GDM1 (cell line): ENCODE measurements at regions not wholly inside any gene's neighbourhood (a gene's known extent, or its start where the extent isn't known, plus 50 kb on each side); places are given as distances from the start of the nearest gene placed in this dataset.
"Not testable (repeated sequence)": the region's sequence is repeated elsewhere in the genome, so short reads cannot be mapped to it uniquely, and the experiment has no call there.

ENCODE experiments used
- DNase-seq: peaks from one replicate; lab custom pipeline; 2025; lab: John Stamatoyannopoulos, UW

DNA sequence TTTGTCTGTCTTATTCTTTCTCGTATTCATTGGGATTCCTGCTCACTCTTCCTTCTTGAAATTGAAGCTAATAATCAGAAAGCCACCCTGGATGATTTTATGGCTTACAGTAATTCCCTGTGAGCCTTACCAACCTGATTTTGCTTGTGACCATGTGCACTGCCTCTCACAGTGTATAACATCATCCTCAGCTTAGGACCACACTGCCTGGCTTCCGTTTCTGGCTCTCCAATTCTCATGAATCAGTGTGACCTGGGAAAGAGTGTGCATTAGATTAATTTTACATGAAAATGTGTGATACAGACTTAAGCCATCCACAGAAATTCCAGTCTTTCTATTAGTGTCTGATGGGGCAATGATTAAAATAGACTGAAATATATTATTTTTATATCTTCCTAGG lies 126.8 kb upstream of the DMRT1 start:
- DNase-seq = no peak

DNA sequence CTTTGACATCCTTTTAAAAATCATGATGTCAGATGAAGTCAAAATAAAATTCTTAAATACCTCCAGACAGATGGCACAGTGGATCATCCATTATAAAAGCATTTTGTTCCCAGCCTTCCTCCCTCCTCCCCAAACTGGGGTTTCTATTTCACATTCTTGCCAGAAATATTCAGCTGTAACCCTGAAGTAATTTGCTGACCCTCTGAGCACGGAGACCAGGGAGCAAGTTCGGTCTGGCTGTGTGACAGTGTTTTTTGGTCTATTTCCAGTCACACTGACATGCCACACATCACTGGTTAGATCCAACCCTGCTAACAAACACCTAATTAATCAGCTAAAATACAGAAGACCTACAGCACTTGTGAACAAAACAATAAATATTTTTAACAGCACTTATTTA lies 126.2 kb upstream of the DMRT1 start:
- no peak for DNase-seq

DNA sequence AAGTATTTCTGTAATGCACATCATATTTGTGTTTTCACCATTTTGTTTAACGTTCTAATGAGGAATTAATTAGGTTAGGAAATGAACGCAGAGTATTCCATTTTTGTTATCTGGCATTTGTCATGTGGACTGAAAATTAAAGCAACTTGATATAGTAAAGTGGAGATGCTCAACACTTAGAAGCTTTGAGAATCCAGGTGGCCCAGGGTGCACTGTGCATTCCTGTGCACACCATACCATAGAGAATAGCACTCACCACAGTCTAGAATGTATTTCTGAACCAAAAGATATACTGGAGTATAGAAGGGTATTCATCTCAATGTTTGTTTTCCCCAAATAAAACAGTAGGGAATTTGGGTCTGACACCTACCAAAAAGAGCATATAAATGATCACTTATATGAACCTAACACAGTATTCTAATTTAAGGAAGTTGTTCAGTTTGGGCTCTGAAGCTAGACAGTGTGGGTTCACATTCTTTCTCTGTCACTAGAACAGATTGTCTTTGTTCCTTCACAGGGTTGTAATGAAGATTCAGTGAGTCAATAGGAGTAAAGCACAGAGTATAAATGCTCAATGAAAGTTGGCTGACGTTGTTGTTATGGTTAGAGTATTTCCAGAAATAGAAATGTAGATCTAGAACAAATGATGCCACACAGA lies 125.6 kb upstream of the DMRT1 start:
- DNase-seq = no peak

DNA sequence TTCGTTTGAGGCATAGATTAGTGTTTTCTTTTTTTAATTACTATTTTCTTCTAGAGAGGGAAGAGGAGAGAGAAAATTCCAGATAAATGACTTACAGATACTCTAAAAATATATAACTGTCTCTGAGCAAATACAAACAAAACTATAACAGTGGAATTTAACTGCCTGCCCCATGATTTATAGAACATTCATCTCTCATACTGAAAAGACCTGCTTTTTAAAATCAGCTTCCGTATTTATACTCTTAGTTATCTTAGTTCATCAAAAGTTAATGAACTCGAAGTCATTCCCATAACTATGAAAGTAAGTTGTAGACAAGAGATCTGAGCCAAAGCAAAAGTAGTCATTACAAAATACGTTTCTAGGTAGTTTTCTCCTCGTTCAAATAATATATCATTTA lies 123.8 kb upstream of the DMRT1 start:
- no peak for DNase-seq

DNA sequence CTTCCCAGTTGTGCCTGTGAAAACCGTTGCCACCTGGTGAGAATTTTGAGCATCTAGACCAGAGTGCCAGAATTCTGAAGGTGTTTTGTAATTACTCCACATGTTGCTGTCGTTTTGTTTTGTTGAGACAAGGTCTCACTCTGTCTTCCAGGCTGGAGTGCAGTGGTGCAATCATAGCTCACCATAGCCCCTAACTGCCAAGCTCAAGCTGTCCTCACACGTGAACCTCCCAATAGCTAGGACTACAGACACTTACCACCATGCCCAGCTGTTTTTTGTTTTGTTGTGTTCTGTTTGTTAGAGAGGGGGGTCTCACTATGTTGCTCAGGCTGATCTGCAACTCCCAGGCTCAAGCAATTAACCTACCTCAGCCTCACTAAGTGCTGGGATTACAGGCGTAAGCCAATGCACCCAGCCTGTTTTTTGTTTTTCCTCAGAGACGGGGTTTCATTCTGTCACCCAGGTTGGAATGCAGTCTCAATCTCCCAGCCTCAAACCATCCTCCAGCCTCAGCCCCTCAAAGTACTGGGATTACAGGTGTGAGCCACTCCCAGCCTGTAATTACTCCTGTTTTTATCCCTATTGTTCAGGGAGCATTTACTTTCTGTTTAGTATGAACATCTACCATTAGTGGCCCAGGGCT lies 121.1 kb upstream of the DMRT1 start:
- no peak for DNase-seq

DNA sequence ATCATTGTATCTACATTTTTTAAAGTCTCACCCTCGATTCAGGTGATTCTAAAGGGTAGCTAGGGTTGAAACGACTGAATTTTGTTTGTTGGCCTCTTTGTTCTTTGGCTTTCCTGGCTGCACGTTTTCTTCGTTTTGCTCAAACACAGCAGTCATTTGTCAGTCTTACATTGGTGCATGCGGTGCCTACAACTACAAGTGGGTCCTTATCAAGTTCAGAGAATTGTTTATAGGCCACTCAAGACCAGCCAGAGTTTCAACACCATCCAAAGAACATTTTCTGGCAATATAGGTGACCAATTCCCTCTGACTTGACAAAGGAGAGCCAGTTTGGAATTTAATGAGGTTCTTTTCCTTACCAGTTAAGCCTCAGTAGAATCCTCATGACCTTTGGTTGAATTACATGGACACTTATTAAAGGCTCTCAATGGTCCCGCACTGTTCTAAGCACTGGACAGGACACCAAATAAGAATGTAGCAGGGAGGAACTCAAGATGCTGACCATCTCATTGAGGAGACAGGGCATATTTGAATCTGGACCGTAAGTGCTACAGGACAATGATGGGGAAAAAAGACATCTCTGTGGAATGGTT lies 119.0 kb upstream of the DMRT1 start:
- DNase-seq = no peak

DNA sequence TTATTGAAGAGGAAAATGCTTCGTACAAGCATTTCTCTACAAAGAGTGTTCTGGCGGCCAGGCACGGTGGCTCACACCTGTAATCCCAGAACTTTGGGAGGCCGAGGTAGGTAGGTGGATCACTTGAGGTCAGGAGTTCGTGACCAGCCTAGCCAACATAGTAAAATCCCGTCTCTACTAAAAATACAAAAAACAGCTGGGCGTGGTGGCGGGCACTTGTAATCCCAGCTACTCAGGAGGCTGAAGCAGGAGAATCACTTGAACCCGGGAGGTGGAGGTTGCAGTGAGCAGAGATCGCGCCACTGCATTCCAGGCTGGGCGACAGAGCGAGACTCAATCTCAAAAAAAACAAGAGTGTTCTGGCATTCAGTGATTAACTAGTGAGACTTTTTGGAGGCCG lies 117.0 kb upstream of the DMRT1 start:
- DNase-seq = not testable (repeated sequence)

DNA sequence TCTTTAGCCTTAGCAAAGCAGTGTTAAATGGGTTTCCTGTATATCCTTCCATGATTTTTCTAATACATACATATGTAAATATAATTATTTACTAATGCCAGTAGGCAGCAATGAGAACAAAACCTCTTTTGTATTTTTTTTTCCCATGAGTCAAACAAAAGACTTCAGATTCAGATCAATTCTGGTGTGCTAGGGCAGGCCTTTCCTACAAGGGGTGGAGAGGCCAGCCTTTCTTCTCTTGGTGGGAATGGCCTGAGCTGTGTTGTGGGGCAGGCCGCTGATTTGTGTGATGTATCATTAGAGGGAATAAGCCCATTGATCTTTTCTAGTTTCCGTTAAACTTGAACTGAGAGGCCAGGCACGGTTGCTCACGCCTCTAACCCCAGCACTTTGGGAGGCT lies 115.5 kb upstream of the DMRT1 start:
- no peak for DNase-seq

DNA sequence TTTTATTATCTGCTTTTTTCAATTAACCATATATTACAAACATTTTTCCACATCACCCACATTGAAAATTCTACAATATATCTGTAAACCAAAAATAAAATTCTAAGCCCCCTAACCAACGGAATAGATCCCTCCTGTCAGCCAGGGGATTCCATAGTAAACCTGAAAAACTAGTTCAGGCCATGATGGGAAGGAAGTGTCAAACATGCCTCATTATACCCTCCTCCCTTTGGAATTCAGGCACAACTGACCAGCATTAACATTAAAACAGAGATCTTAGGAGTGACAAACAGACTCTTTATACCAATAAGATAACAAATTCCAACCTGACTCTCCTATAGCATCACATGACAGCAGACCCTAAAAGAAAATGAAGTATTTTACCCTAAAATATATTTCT lies 113.7 kb upstream of the DMRT1 start:
- DNase-seq = no peak

DNA sequence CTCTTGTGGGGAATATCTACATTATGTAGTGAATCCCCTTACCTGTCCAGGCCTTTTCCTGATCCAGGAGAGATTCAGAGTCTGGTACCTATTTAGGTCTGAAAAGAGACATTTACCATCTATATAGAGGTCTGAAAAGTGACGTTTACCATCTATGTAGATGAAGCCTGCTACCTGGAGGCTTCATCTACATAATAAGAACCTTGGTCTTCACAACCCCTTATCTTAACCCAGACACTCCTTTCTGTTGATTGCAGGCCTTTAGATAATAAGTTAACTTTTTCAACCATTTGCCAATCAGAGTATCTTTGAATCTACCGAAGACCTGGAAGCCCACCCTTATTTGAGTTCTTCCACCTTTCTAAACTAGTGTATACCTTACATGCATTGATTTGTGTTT lies 113.0 kb upstream of the DMRT1 start:
- no peak for DNase-seq

DNA sequence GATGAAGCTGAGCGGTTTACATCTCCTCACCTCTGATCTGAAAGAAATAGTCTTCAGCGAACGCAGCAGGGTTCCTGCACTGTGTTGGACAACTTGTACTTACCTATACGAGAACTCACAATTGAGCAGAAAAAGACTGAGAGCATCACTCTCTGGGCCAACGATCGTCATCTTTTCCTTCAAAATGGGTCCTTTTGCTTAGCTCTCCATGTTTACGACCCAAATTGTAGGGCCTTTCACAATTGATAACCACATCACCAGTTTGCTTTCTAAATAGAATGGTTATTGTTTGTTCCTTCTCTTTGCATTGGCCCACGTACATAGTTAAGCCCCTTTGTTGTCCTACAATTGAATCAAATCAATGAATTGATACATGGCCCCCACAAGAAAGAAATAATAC lies 110.0 kb upstream of the DMRT1 start:
- no peak for DNase-seq

DNA sequence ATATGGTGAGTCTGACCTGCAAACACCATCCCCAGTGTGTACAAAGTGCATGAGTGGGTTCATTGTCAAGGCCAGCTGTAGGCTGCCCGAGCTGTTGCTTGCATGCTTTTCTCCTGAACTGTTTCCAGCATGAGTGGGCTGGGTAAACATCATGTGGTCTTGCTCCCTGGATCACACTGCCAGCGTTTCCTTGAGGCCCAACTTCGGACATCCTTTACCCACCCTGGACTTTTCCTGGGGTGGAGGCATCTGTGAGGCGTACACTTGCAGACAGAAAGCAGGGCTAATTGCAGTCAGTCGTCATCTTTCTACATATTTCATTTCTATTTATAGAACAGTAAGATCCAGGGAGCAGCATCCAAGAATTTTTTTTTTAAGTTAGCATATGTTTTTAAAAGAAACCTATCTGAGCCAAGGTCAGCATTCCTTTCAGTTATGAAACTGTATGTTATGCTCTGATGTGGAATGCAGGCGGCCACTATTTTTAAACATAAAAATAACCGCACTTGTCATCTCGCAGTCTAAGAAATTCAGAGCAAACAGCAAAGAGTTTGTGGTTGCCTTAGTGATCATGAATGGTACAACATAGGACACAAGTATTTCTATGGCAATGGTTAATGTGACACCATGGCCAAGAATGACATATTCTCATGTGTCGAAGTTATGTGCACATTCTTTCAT lies 106.5 kb upstream of the DMRT1 start:
- DNase-seq = no peak

DNA sequence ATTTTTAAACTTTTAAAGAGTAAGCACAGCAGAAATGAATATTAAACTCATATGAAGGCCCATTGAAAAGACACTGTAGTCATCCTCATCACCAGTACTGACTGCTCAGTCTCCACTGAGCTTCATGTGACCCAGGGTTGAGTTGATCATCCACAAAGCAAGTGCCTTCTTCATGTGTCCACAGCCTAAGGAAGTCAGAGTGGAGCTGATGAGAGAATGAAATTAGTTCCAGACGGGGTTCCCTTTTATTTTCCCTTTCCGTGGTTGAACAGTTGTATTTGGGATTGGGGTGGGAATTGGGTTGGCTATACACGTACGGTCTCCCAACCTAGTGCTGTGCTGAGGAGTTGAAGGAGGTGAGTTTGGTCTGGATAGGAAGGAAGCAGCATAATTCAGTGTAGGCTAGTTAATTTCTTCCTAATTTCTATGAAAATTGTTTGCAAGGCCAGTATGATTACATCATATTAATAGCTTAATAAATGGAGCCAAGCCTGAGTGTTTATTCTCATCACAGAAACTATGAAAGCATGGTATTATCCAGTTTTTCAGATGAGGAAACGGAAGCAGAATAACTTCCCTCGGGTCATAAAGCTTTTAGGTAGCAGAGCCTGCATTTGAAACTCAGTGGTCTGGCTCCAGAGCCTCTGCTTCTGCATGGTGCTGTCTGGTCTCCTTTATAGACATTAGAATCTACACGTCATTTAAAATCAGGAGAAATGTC lies 103.9 kb upstream of the DMRT1 start:
- no peak for DNase-seq

DNA sequence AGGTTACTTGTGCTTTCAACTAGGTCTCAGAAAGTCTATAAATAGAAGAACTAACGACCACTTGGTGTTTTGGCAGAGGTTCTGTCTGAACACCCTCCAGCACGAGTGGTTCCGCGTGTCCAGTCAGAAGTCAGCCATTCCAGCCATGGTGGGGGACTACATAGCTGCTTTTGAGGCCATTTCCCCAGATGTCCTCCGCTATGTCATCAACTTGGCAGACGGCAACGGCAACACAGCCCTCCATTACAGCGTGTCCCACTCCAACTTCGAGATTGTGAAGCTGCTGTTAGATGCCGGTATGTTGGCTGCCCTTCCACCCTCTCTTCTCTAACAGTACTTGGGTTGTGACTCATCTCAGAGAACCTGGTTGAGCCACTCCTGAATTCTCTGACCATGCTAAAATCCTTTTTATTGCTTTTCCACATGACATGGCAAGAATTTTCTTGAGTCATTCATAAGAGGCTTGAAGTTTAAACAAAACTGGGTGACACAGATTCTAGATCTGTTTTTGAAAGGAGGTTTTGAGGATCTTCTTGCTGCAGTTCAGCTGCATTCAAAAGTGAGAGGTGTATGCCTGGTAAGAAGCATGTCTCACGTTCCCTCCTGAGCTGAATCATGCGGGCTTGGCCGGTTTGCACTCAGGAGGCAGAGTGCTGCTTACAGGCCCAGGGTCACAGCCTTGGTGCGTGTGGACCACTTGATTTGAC lies 103.1 kb upstream of the DMRT1 start:
- DNase-seq = no peak

DNA sequence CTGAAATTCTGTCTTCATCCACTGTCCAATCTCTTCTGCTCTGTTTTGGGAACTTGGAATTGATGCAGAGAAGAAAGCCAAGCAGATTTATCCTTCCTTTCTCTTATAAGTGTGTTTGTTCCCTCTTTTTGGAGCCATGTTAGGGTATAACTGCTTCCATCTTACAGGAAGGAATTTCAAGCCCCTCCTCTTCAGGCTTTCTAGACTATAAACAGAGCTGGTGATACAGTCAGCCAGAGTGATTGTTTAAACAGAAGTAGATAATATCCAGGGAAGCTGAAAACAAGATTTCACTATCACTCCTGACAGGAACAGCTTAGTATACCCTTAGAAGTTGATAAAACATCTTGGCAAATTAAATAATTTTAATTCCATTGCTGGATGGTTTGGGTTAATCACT lies 102.1 kb upstream of the DMRT1 start:
- no peak for DNase-seq

DNA sequence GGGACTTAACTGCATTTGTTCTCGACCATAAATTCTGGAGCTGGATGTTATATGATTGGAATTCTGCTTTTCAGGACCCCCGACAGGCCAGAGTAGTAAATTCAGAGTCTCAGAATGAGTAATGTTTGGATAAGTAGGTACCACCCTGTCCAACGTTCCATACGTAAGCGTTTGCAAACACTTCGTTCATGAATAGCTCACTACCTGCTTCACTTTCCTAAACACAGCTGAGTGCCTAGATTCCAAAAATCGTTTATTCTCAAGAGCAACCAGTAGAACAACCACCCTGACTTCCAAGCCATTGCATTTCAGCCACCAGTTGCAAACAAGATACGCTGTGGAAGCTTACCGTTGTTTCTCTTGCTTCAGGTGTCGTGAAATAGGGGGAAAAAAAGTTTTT lies 101.3 kb upstream of the DMRT1 start:
- DNase-seq = no peak

DNA sequence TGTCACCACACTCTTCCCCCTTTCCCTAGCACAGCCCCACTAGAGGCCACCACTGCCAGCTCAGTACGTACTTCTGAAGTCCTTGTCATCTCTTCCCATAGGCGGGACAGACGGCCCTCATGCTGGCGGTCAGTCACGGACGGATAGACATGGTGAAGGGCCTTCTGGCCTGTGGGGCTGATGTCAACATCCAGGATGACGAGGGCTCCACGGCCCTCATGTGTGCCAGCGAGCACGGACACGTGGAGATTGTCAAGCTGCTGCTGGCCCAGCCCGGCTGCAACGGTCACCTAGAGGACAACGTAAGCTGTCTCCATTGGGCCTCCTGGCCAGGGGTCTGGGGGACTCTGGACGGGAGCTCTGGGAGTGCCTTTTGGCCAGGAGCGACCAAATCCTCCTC lies 99.4 kb upstream of the DMRT1 start:
- no peak for DNase-seq

DNA sequence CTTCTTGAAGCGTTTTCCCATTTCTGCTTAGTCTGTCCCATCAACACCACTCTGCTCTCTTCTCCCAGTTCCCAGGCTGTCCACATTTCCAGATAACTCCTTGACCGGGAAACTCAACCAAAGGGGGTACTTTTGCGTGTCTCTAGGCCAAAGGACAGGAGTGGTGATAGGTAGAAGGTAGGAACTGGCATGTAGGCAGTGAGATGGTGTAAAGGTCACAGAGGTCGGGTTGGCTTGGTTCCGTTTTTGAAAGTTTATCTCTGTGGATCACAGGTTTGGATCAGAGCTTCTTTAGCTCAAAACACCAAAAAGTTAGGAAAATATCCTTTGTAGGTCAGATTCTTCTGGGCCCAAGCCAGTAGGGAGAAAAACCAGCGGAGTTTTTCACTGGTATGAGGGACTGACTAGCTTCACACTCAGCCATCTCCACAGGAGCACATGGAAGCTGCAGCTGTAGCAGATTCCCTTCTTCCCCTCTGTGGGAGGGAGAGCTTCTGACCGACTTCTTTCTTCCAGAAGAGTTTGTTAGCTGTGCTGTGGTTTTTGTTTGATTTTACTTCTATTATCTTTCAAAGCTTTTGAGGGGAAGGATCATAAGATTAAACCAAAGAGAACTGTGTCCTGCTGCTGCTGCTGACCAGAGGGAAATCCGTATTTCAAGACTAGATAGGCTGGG lies 98.4 kb upstream of the DMRT1 start:
- DNase-seq = no peak

DNA sequence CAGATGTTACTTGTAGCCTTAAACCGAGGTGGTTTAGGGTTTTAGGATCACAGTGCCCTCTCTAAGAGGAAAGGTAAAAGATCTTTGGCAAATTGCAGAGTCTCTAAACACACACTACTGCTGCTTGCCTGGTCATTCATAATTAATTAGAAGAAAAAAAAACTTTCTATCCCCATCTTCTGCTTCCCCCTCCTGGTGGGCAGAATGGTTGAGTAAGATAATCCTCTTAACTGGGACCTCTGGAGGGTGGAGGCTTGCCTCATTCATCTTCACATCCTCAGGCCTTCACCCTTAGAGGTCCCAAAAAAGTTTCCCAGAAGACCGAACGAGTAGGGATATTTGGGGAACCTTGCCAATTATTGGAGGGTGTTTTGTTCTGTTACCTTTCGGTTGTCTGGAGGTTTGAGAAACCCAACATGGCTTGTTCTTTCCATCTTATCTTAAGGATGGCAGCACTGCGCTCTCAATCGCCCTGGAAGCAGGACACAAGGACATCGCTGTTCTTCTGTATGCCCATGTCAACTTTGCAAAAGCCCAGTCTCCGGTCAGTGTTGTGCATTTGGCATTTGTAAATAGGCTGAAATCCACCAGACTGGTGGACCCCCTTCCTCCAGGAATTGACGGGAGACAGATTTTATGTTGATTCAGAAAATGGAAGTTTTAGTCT lies 97.3 kb upstream of the DMRT1 start:
- DNase-seq = no peak

DNA sequence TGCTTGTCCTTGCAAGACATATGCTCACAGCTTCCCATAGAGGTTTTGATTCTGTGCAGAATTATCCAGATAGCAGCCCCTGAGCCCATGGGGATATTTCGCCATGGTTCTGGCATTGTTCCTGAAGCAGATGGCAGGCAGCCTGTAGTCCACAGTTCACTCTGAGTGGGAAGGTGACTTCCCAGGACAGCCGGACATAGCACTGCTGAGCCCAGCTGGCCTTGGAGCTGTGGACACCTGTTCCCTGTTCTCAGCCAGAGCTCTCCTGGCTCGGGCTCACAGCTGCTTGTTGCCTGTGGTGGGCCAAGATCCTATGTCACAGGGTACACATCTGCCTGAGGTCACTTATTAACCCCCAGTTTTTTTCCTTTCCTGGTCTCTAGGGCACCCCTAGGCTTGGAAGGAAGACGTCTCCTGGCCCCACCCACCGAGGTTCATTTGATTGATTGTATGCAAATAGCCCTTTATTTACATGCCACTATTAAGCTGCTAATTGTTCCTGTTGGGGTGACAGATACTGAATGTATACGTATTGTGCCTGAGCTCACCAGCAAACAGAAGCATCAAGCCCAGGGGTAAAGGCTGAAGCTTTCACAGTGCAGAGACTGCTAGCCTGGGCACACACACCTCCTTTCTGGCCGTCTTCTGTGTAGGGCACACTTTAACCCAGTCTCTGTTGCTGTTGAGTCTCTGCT lies 96.6 kb upstream of the DMRT1 start:
- no peak for DNase-seq
